ENCODE measurements at regions not wholly inside any gene's neighbourhood (a gene's known extent, or its start where the extent isn't known, plus 50 kb on each side); places are given as distances from the start of the nearest gene placed in this dataset.

DNA sequence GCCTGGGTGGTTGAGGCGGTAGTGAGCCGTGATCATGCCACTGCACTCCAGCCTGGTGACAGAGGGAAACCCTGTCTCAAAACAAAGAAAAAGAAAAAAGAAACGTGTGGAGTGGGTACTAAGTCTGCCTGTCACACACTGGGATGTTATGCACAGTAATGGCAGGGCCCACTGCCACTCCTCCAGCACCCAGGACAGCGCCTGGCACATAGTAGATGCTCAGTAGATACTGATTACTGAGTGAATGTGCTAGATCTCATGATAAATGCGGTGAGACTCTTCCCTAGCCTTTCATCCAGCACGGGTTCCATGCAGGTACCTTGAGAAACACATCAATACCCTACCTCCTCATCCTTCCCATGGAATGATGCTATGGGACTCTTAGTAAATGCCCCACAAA lies 87.4 kb upstream of the HSPA9 start:
- peak; percentile 48 for DNase-seq
- H3K27ac Mint-ChIP-seq, result no peak overlapping the region
- no peaks in the 10 kb centered on the region for H3K9me3 Mint-ChIP-seq
- H3K4me1 Mint-ChIP-seq, result peaks cover 14% of the 10 kb centered on the region
- no peaks in the 10 kb centered on the region for H3K36me3 Mint-ChIP-seq (ENCODE audit: low read depth)
- H3K27me3 Mint-ChIP-seq, result peaks cover 89% of the 10 kb centered on the region
- ChIA-PET POLR2A (no interaction called here), CTCF (interaction anchor here (0.7 to 1.5 kb wide), 2 partner anchors 10 to 13 kb away, joined by 3 to 9 read pairs; no protein-coding TSS in a partner anchor)
- H3K4me3 Mint-ChIP-seq, result no peak overlapping the region

DNA sequence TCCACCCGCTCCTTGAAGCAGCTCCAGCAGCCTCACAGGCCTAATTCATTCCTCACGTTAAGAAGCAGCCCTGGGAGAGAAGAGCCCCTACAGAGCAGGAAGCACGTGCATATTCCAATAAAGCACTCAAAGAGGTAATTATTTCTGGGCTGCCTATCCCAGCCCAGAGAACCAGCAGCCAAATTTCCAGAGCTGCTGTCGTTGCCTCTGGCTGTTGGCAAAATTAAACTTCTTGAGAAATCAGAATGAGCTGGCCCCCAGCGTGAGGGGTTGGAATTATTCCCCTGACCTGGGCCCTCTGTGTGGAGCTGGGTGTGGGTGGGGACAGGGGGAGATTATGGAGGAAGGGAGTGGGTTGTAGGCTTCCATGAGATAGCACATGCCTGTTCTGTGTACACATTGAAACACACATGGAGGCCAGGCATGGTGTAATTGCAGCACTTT lies 86.8 kb upstream of the HSPA9 start:
- Mint-ChIP-seq H3K27ac (no peak overlapping the region), H3K27me3 (peaks cover 93% of the 10 kb centered on the region), H3K36me3 (ENCODE audit: low read depth) (no peaks in the 10 kb centered on the region), H3K9me3 (no peaks in the 10 kb centered on the region), H3K4me3 (no peak overlapping the region), H3K4me1 (peaks cover 14% of the 10 kb centered on the region)
- DNase-seq, result no peak
- ChIA-PET CTCF (interaction anchor here (0.7 kb wide), 1 partner anchor 9 kb away, joined by 3 read pairs; no protein-coding TSS in a partner anchor), POLR2A (no interaction called here)

DNA sequence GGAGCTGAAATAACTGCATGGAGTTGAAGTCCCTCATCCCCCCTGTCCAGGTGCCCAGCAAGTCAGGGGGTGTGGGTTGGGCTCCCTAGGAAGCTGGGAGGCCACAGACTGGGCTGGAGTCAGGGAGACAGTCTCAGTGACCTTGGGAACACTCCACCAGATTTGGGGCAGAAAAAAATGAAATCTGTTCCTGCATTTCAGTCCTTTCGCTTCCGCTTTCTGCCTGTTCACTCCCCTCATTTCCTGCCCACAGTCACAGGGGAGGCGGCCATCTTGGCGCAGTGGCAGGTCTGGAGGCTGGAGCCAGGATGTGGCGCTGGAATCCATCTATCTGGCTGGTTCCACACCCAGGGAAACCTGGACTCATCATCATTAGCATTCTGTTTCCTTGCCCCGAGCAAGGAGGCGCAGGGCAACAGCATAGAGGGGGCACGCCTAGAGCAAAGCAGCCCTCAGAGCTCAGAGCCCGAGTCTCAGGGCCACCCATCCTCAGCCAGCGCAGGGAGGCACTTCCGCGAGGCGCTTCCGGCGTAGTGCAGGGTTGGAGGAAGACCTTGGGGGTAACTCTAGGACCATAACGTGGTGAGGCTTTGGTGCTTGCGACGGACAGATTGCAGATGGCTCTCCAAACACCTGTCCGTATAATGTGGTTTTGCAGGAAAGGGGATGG lies 86.2 kb upstream of the HSPA9 start:
- ChIA-PET POLR2A (no interaction called here), CTCF (no interaction called here)
- Mint-ChIP-seq H3K4me3 (no peak overlapping the region), H3K36me3 (ENCODE audit: low read depth) (no peaks in the 10 kb centered on the region), H3K27ac (no peak overlapping the region), H3K27me3 (peaks cover 93% of the 10 kb centered on the region), H3K4me1 (peaks cover 14% of the 10 kb centered on the region), H3K9me3 (no peaks in the 10 kb centered on the region)
- DNase-seq, result no peak

DNA sequence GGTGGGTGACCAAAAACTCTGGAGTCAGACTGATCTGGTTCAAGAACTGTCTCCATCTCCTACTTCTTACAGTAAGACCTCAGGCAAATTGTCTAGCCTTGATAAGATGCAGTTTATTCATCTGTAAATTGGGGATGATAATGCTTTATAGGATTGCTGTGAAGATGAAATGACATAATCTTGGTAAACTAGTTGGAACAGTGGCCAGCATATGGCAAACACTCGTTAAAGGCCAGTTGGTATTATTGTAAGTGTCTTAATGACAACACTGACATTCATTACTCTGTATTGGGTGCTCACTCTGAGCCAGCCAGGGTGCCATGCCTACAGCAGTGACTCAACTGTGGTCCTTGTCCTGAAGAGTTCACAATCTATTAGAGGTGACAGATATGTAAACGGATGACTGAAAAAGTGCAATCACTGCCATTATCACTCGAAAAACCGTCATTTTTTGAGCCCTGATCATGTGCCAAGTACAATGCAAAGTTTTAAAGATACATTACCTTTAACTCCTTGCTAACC lies 84.9 kb upstream of the HSPA9 start:
- H3K27ac Mint-ChIP-seq, result no peak overlapping the region
- H3K4me3 Mint-ChIP-seq, result no peak overlapping the region
- no peaks in the 10 kb centered on the region for H3K36me3 Mint-ChIP-seq (ENCODE audit: low read depth)
- CTCF ChIA-PET, result no interaction called here
- POLR2A ChIA-PET, result no interaction called here
- no peaks in the 10 kb centered on the region for H3K9me3 Mint-ChIP-seq
- peaks cover 93% of the 10 kb centered on the region for H3K27me3 Mint-ChIP-seq
- no peak for DNase-seq
- H3K4me1 Mint-ChIP-seq, result peaks cover 14% of the 10 kb centered on the region

DNA sequence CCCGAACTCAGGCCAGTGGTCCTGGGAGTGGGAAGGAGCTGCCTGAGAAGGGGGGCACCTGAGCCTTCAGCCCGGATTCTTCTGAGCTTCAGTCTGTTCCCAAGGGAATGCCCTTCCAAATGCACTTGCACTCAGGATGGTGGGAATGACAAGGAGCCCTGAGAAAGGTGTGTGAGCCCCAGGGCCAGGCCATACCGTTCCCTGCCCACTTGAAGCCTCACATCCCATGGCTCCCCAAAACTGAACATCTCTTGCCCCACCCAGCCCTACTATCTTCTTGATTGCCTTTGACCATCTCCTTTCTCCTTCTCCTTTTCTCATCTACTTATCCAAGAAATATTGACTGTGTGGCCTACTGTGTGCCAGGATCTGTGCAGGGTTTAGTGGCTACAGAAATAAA lies 84.4 kb upstream of the HSPA9 start:
- CTCF ChIA-PET, result no interaction called here

DNA sequence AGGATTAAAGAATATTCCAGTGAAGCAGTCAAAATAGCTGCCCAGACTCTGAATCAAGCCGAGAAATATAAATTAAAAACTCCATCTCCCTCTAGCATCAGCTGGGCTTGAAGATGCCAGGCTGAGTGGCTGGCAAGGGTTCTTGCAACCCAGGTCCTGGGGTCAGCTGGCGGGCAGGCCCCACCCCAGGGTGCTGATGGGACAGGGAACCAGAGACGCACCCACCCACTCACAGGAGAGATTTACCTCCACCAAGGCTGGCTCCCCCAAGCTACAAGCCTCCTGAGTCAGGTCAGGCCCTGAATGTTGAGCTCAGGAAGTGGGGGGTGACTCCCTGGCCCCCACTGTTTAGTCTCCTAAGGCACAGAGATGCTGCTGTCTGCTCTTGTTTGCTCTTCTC lies 83.9 kb upstream of the HSPA9 start:
- ChIA-PET CTCF (no interaction called here), POLR2A (no interaction called here)
- H3K27ac Mint-ChIP-seq, result no peak overlapping the region
- H3K36me3 Mint-ChIP-seq (ENCODE audit: low read depth), result no peaks in the 10 kb centered on the region
- H3K4me1 Mint-ChIP-seq, result peaks cover 23% of the 10 kb centered on the region
- H3K9me3 Mint-ChIP-seq, result no peaks in the 10 kb centered on the region
- peaks cover 93% of the 10 kb centered on the region for H3K27me3 Mint-ChIP-seq
- DNase-seq, result no peak
- H3K4me3 Mint-ChIP-seq, result no peak overlapping the region

More for the DNA sequence above, 84.4 kb upstream of the HSPA9 start:
- no peak overlapping the region for H3K4me3 Mint-ChIP-seq
- no peaks in the 10 kb centered on the region for H3K36me3 Mint-ChIP-seq (ENCODE audit: low read depth)
- H3K4me1 Mint-ChIP-seq, result peaks cover 18% of the 10 kb centered on the region
- H3K27me3 Mint-ChIP-seq, result peaks cover 93% of the 10 kb centered on the region
- POLR2A ChIA-PET, result no interaction called here
- H3K27ac Mint-ChIP-seq, result no peak overlapping the region
- no peaks in the 10 kb centered on the region for H3K9me3 Mint-ChIP-seq
- DNase-seq, result no peak

DNA sequence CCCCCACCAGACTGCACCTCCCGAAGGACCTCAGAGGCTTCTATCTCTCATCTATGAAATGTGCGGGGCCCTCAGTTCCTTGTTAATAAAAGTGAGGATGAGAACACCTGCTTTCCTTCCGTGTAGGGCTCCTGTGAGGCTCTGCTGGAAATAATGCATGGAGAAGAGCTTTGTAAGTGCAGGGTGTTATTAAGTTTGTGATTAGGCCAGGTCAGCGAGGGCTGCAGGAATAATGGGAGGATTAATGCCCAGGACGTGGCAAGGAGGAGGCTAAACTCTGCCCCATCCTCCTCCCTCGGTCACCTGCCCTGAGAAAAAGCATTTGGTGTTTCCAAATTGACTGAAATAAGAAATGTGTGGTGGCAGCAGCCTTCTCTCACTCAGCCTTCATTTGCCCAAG lies 83.5 kb upstream of the HSPA9 start:
- ChIA-PET POLR2A (no interaction called here), CTCF (no interaction called here)
- Mint-ChIP-seq H3K4me1 (peaks cover 26% of the 10 kb centered on the region), H3K27me3 (peaks cover 93% of the 10 kb centered on the region), H3K27ac (no peak overlapping the region), H3K4me3 (no peak overlapping the region), H3K9me3 (no peaks in the 10 kb centered on the region), H3K36me3 (ENCODE audit: low read depth) (no peaks in the 10 kb centered on the region)
- DNase-seq, result no peak

DNA sequence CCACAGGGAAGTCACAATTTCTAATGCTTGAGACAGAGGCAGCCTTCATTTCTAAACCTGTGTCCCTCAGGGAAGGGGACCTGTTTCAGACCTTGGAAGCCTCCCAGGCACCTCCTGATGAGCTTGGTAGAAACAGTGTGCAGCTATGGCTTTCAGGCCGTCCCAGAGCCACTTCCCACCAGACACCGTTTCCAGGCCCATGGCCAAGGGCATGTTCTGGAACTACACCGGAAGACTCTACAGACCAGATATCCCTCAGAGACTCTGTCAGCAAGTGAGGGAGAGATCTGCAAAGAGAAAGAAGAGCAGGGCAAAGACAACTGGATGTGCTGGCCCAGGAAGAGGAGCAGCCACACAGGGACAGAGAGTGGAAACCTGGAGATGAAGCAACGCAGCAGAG lies 82.2 kb upstream of the HSPA9 start:
- ChIA-PET CTCF (interaction anchor here (0.7 to 1.7 kb wide), 3 partner anchors 11 to 70 kb away, joined by 3 to 6 read pairs (median 3); no protein-coding TSS in a partner anchor), POLR2A (no interaction called here)
- H3K4me1 Mint-ChIP-seq, result peaks cover 17% of the 10 kb centered on the region
- H3K36me3 Mint-ChIP-seq (ENCODE audit: low read depth), result no peaks in the 10 kb centered on the region
- H3K9me3 Mint-ChIP-seq, result no peaks in the 10 kb centered on the region
- H3K27me3 Mint-ChIP-seq, result peaks cover 93% of the 10 kb centered on the region
- DNase-seq, result no peak
- H3K4me3 Mint-ChIP-seq, result no peak overlapping the region
- no peak overlapping the region for H3K27ac Mint-ChIP-seq

DNA sequence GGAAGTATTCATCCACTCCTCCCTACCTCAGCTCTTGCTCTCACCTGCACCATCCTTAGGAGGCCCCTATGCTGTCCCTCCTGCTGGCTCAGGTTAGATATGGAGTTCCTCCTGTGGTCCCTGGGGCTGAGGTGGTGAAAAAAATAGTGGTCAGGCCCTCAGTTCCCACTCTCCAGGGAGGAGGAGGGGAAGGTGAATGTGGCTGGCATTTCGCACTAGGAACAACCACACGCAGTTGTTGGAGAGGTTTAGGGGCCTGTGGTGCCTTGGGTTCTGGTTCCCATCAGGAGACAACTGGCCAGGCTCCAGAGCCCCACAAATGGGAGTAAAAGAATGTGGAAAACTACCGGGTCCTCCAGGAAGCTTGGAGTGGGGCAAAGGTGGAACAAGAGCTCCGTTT lies 81.7 kb upstream of the HSPA9 start:
- no peak for DNase-seq
- Mint-ChIP-seq H3K4me3 (no peak overlapping the region), H3K9me3 (no peaks in the 10 kb centered on the region), H3K4me1 (peaks cover 17% of the 10 kb centered on the region), H3K27me3 (peaks cover 93% of the 10 kb centered on the region), H3K36me3 (ENCODE audit: low read depth) (no peaks in the 10 kb centered on the region), H3K27ac (no peak overlapping the region)
- CTCF ChIA-PET, result interaction anchor here (0.7 to 1.7 kb wide), 4 partner anchors 9 to 15 kb away, joined by 3 to 6 read pairs (median 5); no protein-coding TSS in a partner anchor
- POLR2A ChIA-PET, result no interaction called here

DNA sequence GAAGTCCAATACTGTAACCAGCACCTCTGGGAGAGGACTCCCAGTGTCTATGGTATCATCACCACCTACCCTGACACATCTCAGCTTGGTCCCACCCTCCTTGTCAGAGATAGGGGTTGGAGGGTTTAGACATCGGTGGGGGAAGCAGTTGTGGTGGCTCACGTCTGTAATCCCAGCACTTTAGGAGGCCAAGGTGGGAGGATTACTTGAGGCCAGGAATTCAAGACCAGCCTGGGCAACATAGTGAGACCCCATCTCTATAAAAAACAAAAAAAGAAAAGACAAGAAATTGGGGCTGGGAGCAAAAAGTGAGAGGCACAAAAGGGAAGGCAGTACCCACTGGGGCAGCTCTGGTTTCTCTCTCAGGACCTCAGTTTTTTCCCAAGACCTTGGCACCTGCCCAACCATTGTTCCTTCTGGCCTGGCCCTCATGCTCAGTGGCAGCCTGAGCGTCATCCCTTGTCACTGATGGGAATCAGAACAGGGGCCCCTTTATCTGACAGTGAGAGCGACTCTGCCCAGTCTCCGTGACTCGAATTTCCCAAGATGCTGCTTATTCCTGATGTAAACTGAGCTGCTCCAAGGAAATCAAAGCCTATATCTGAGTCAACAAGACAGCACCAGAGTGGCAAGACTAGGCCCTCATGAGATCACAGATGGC lies 80.5 kb upstream of the HSPA9 start:
- H3K9me3 Mint-ChIP-seq, result no peaks in the 10 kb centered on the region
- peaks cover 93% of the 10 kb centered on the region for H3K27me3 Mint-ChIP-seq
- DNase-seq, result no peak
- peaks cover 17% of the 10 kb centered on the region for H3K4me1 Mint-ChIP-seq
- ChIA-PET CTCF (interaction anchor here (0.6 to 1.0 kb wide), 4 partner anchors 10 to 58 kb away, joined by 3 to 6 read pairs (median 4); no protein-coding TSS in a partner anchor), POLR2A (no interaction called here)
- H3K27ac Mint-ChIP-seq, result no peak overlapping the region
- no peaks in the 10 kb centered on the region for H3K36me3 Mint-ChIP-seq (ENCODE audit: low read depth)
- H3K4me3 Mint-ChIP-seq, result no peak overlapping the region

DNA sequence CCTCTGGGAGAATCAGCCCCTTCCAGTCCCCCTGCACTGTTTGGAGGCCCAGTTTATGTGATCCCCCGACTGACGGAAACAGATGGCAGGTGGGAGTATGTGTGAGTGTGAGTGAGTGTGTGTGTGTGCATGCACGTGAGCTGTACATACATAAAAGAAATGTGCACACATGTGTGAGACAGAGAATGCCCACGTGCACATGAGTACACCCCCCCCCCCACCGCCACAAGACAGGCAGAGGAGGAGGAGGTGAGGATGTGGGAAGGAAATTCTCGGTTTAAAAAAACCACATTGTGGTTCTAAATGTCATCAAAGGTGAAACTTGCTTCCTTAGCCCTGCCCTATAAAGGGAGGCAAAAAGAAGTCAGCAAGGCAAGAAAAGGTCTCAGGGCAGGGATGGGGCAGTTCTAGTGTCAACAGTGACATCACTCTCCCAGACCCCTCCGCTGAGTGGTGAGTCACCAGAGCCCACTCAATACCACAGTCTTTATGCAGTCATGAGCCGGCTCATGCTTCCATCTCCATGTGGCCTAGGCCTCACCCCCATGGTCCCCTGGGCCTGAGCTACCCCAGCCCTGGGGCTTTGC lies 79.2 kb upstream of the HSPA9 start:
- DNase-seq, result peak; percentile 65
- ChIA-PET CTCF (interaction anchor here (0.9 to 4.0 kb wide), 3 partner anchors 12 to 589 kb away, joined by 3 to 21 read pairs (median 4); no protein-coding TSS in a partner anchor), POLR2A (no interaction called here)
- Mint-ChIP-seq H3K27me3 (peaks cover 91% of the 10 kb centered on the region), H3K36me3 (ENCODE audit: low read depth) (no peaks in the 10 kb centered on the region), H3K4me1 (peaks cover 17% of the 10 kb centered on the region), H3K9me3 (no peaks in the 10 kb centered on the region), H3K4me3 (peak overlapping the region; percentile 12), H3K27ac (peak overlapping the region; percentile 34)

DNA sequence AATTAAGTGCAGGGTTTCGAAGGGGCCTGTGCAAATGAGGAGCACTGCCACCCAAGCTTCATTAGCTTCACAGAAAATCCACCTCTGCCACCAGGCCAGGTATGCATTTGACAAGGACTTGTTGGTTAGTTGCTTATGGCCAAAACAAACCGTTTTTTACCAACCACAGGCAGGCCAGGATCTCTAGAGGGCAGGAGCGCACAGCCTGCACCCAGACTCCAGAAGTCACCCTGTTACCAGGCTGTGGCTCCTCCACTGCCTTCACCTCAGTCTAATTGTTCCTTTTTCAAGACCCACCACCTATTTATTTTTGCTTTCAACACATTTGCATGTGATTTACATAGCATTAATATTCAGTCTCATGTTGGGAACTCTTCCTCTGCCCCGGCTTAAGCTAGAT lies 78.3 kb upstream of the HSPA9 start:
- DNase-seq, result no peak

DNA sequence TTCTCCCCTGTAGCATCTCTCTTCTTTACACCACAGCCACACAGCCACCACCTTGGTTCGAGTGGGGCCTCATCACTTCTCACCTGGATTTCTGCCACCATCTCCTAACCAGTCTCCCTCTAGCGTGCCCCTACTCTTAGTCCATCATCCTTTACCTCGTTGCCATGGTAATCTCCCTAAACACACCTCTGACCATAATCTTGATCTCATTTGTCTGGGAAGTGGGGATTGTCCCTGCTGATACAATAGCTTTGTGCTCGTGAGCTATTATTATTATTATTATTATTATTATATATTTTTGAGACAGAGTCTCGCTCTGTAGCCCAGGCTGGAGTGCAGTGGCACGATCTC lies 76.5 kb upstream of the HSPA9 start:
- H3K36me3 Mint-ChIP-seq (ENCODE audit: low read depth), result no peaks in the 10 kb centered on the region
- H3K4me1 Mint-ChIP-seq, result peaks cover 17% of the 10 kb centered on the region
- H3K9me3 Mint-ChIP-seq, result no peaks in the 10 kb centered on the region
- H3K27ac Mint-ChIP-seq, result no peak overlapping the region
- ChIA-PET POLR2A (no interaction called here), CTCF (interaction anchor here (0.6 to 4.0 kb wide), 2 partner anchors 10 to 491 kb away, joined by 3 to 21 read pairs; no protein-coding TSS in a partner anchor)
- H3K4me3 Mint-ChIP-seq, result no peak overlapping the region
- DNase-seq, result no peak
- H3K27me3 Mint-ChIP-seq, result peaks cover 97% of the 10 kb centered on the region

More for the DNA sequence above, 78.3 kb upstream of the HSPA9 start:
- H3K27ac Mint-ChIP-seq, result peak overlapping the region; percentile 15
- no peak overlapping the region for H3K4me3 Mint-ChIP-seq
- no peaks in the 10 kb centered on the region for H3K9me3 Mint-ChIP-seq
- peaks cover 17% of the 10 kb centered on the region for H3K4me1 Mint-ChIP-seq
- peaks cover 92% of the 10 kb centered on the region for H3K27me3 Mint-ChIP-seq
- ChIA-PET POLR2A (no interaction called here), CTCF (interaction anchor here (0.9 to 4.0 kb wide), 3 partner anchors 9 to 590 kb away, joined by 3 to 21 read pairs (median 3); no protein-coding TSS in a partner anchor)
- no peaks in the 10 kb centered on the region for H3K36me3 Mint-ChIP-seq (ENCODE audit: low read depth)

All from activated CD4-positive, alpha-beta T cell treated with anti-CD3 and anti-CD28 coated beads, Interleukin-2, amount 10 ng/mL, durations not matched to agents 7 days and 5 days (primary cell).